HEK293T (cell line): ENCODE measurements at regions not wholly inside any gene's neighbourhood (a gene's known extent, or its start where the extent isn't known, plus 50 kb on each side); places are given as distances from the start of the nearest gene placed in this dataset.

Experiments
- ARNT ChIP-seq: fragments of 450-650 bp; IDR thresholded peaks from 2 replicates; pipeline ENCODE4 v1.6.1; 2017; ENCODE audit warnings: mild to moderate bottlenecking
- BHLHE40 ChIP-seq: fragments of 450-650 bp; IDR thresholded peaks from 2 replicates; pipeline ENCODE4 v1.6.1; 2016; ENCODE audit warnings: mild to moderate bottlenecking, moderate library complexity, borderline replicate concordance
- CTBP1 ChIP-seq: fragments of 450-650 bp; IDR thresholded peaks from 2 replicates; pipeline ENCODE4 v1.6.1; 2016; ENCODE audit warnings: borderline replicate concordance
- ELF4 ChIP-seq: fragments of 450-650 bp; IDR thresholded peaks from 2 replicates; pipeline ENCODE4 v1.6.1; 2017; ENCODE audit warnings: antibody characterized with exemption
- FOXA1 ChIP-seq: fragments of 450-650 bp; IDR thresholded peaks from 2 replicates; pipeline ENCODE4 v1.6.1; 2016; ENCODE audit warnings: mild to moderate bottlenecking
- FOXM1 ChIP-seq: fragments of 450-650 bp; IDR thresholded peaks from 2 replicates; pipeline ENCODE4 v1.6.1; 2017; ENCODE audit warnings: mild to moderate bottlenecking, borderline replicate concordance
- HDGF ChIP-seq: fragments of 450-650 bp; IDR thresholded peaks from 2 replicates; pipeline ENCODE4 v1.6.1; 2017; ENCODE audit warnings: antibody characterized with exemption, borderline replicate concordance
- L3MBTL2 ChIP-seq: fragments of 450-650 bp; conservative IDR thresholded peaks from 2 replicates; pipeline ENCODE4 v1.6.1; 2016; ENCODE audit warnings: mild to moderate bottlenecking
- LEF1 ChIP-seq: fragments of 450-650 bp; IDR thresholded peaks from 2 replicates; pipeline ENCODE4 v1.6.1; 2017; ENCODE audit warnings: mild to moderate bottlenecking, borderline replicate concordance
- NFRKB ChIP-seq: fragments of 450-650 bp; IDR thresholded peaks from 2 replicates; pipeline ENCODE4 v1.6.1; 2016; ENCODE audit warnings: mild to moderate bottlenecking, moderate library complexity
- SP1 ChIP-seq: fragments of 450-650 bp; IDR thresholded peaks from 2 replicates; pipeline ENCODE4 v1.6.1; 2017
- SUZ12 ChIP-seq: fragments of 450-650 bp; IDR thresholded peaks from 2 replicates; pipeline ENCODE4 v1.6.1; 2016; ENCODE audit warnings: mild to moderate bottlenecking
- ZNF384 ChIP-seq: fragments of 450-650 bp; IDR thresholded peaks from 2 replicates; pipeline ENCODE4 v1.6.1; 2016
- TF ChIP-seq, protein P1 (sequence below): fragments of 450-650 bp; IDR thresholded peaks from 2 replicates; pipeline ENCODE4 v1.6.1; 2016

DNA sequence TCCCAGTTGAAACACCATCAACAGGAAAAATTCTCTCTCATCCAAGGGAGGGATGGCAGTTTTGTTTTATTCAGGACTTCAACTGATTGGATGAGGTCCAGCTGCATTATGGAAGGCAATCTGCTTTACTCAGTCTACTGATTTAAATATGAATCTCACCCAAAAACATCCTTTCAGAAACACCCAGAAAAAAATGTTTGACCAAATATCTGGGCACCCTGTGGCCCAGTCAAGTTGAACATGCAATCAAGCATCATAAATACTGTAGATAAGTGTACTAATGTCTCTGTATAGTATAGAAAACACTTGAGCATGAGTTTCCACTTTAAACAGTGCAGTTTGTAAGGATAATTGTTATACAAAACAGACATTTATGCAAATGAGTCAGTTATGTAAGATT, 753.2 kb downstream of the ARAP2 start:
- TF ChIP-seq ZNF384: no peak
- TF ChIP-seq NFRKB: no peak
- TF ChIP-seq CTBP1: no peak
- TF ChIP-seq HDGF: no peak
- TF ChIP-seq L3MBTL2: no peak
- TF ChIP-seq FOXM1: no peak
- no peak for TF ChIP-seq ARNT
- no peak for TF ChIP-seq LEF1
- no peak for TF ChIP-seq FOXA1
- TF ChIP-seq BHLHE40: no peak
- TF ChIP-seq SUZ12: no peak
- TF ChIP-seq SP1: no peak
- TF ChIP-seq, protein P1, sequence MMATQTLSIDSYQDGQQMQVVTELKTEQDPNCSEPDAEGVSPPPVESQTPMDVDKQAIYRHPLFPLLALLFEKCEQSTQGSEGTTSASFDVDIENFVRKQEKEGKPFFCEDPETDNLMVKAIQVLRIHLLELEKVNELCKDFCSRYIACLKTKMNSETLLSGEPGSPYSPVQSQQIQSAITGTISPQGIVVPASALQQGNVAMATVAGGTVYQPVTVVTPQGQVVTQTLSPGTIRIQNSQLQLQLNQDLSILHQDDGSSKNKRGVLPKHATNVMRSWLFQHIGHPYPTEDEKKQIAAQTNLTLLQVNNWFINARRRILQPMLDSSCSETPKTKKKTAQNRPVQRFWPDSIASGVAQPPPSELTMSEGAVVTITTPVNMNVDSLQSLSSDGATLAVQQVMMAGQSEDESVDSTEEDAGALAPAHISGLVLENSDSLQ: no peak
- no peak for TF ChIP-seq ELF4
